CD14-positive monocyte (primary cell): ENCODE measurements at regions not wholly inside any gene's neighbourhood (a gene's known extent, or its start where the extent isn't known, plus 50 kb on each side); places are given as distances from the start of the nearest gene placed in this dataset.
"Not testable (repeated sequence)": the region's sequence is repeated elsewhere in the genome, so short reads cannot be mapped to it uniquely, and the experiment has no call there.

ENCODE experiments used
- DNase-seq, 3 donors: peaks; one replicate each; pipeline ENCODE4 v3.0.0-alpha.2; 2011 to 2022
- H2AFZ ChIP-seq: 2 replicates; pipeline ENCODE4 v1.6.0; 2012; ENCODE audit warnings: mild to moderate bottlenecking, low read depth, low read length, inconsistent platforms; ENCODE audit not compliant: insufficient read depth, poor library complexity, severe bottlenecking
- H3K27ac ChIP-seq, 2 donors: 1 replicate in 1 of 2; 2 replicates in 1 of 2; pipeline ENCODE4 v1.5.1; 2012 to 2013; ENCODE audit warnings: low read length in 2 of 2, control low read depth in 1 of 2, inconsistent platforms in 1 of 2, low read depth in 1 of 2, mild to moderate bottlenecking in 1 of 2
- H3K27me3 ChIP-seq, 2 donors: one replicate each; pipeline versions ENCODE4 v1.6.0 to v1.6.1; 2011 to 2013; ENCODE audit warnings: low read length in 2 of 2; ENCODE audit not compliant: control insufficient read depth in 2 of 2, insufficient read depth in 2 of 2
- H3K36me3 ChIP-seq, 2 donors: replicated peaks in 1 of 2; 1 replicate in 1 of 2; 2 replicates in 1 of 2; pipeline versions ENCODE4 v1.5.1 to v1.6.1; 2012 to 2013; ENCODE audit warnings: low read length in 2 of 2, control low read depth in 1 of 2, inconsistent platforms in 1 of 2, mild to moderate bottlenecking in 1 of 2; ENCODE audit not compliant: insufficient read depth in 2 of 2, control insufficient read depth in 1 of 2
- H3K4me1 ChIP-seq, 2 donors: 1 replicate in 1 of 2; 2 replicates in 1 of 2; pipeline versions ENCODE4 v1.5.1 to v1.6.1; 2012 to 2013; ENCODE audit warnings: low read length in 2 of 2, control low read depth in 1 of 2, inconsistent platforms in 1 of 2, mild to moderate bottlenecking in 1 of 2, moderate library complexity in 1 of 2; ENCODE audit not compliant: insufficient read depth in 2 of 2, control insufficient read depth in 1 of 2
- H3K4me2 ChIP-seq: replicated peaks from 2 replicates; pipeline ENCODE3; 2012; ENCODE audit warnings: low read length, moderate library complexity, mild to moderate bottlenecking; ENCODE audit not compliant: poor library complexity, severe bottlenecking; ENCODE audit errors: extremely low read depth
- H3K4me3 ChIP-seq, 3 experiments: fragments of 200-600 bp in 1 of 3; sonication (generic) in 1 of 3; replicated peaks in 1 of 3; 1 replicate in 2 of 3; 2 replicates in 1 of 3; pipeline ENCODE4 v1.5.1; 2011 to 2013; ENCODE audit warnings: low read length in 3 of 3, mild to moderate bottlenecking in 3 of 3, control low read depth in 2 of 3, low read depth in 2 of 3, inconsistent platforms in 1 of 3, moderate library complexity in 1 of 3
- H3K79me2 ChIP-seq: 2 replicates; pipeline ENCODE4 v1.6.0; 2012; ENCODE audit warnings: mild to moderate bottlenecking, control low read depth, inconsistent platforms, low read length, moderate library complexity; ENCODE audit not compliant: insufficient read depth
- H3K9ac ChIP-seq: 2 replicates; pipeline ENCODE4 v1.6.0; 2017; ENCODE audit warnings: low read length, mild to moderate bottlenecking; ENCODE audit not compliant: insufficient read depth, poor library complexity, severe bottlenecking
- H3K9me3 ChIP-seq, 2 donors: replicated peaks in 1 of 2; 1 replicate in 1 of 2; 2 replicates in 1 of 2; pipeline versions ENCODE4 v1.5.1 to v1.6.1; 2012 to 2013; ENCODE audit warnings: low read length in 2 of 2, control low read depth in 1 of 2; ENCODE audit not compliant: control insufficient read depth in 1 of 2, insufficient read depth in 1 of 2
- H4K20me1 ChIP-seq: 2 replicates; pipeline ENCODE4 v1.6.0; 2012; ENCODE audit warnings: mild to moderate bottlenecking, low read length, control low read depth, moderate library complexity; ENCODE audit not compliant: insufficient read depth
- H3K27ac Mint-ChIP-seq, 7 donors: one replicate each; pipeline ENCODE4 v1.8.0; 2020; ENCODE audit warnings: mild to moderate bottlenecking in 7 of 7, mixed read lengths in 7 of 7, moderate library complexity in 6 of 7, inconsistent platforms in 2 of 7
- H3K27me3 Mint-ChIP-seq, 3 donors: one replicate each; pipeline ENCODE4 v1.8.0; 2021 to 2022; ENCODE audit warnings: low read depth in 3 of 3, mild to moderate bottlenecking in 3 of 3, mixed read lengths in 3 of 3, moderate library complexity in 3 of 3, inconsistent platforms in 1 of 3
- H3K36me3 Mint-ChIP-seq, 2 donors: one replicate each; pipeline ENCODE4 v1.8.0; 2020; ENCODE audit warnings: mixed read lengths in 2 of 2, inconsistent platforms in 1 of 2, mild to moderate bottlenecking in 1 of 2
- H3K4me1 Mint-ChIP-seq: one replicate; pipeline ENCODE4 v1.8.0; 2020; ENCODE audit warnings: mild to moderate bottlenecking, mixed read lengths
- H3K4me3 Mint-ChIP-seq, 2 donors: one replicate each; pipeline ENCODE4 v1.8.0; 2020; ENCODE audit warnings: mild to moderate bottlenecking in 2 of 2, mixed read lengths in 2 of 2, moderate library complexity in 1 of 2
- H3K9me3 Mint-ChIP-seq, 7 donors: one replicate each; pipeline ENCODE4 v1.8.0; 2020 to 2022; ENCODE audit warnings: mixed read lengths in 7 of 7, mild to moderate bottlenecking in 6 of 7, moderate library complexity in 6 of 7, inconsistent platforms in 2 of 7
- WGBS: methylation state at CpG from one replicate; pipeline ENCODE4 v1.1.5; 2013; ENCODE audit warnings: missing lambda C conversion rate; ENCODE audit not compliant: insufficient coverage; 5-methylcytosine and 5-hydroxymethylcytosine counted together
- intact Hi-C, 2 donors: fragments of 100-400 bp; cut with micrococcal nuclease; formaldehyde crosslinking; loops; one replicate each; pipeline versions ENCODE4 v1.15.0 to v1.15.1; 2023
- TF ChIP-seq, protein P1 (sequence below): fragments of 200-600 bp; IDR thresholded peaks from one replicate; pipeline ENCODE4 v1.8.0; 2022; ENCODE audit warnings: antibody characterized with exemption, mild to moderate bottlenecking

DNA sequence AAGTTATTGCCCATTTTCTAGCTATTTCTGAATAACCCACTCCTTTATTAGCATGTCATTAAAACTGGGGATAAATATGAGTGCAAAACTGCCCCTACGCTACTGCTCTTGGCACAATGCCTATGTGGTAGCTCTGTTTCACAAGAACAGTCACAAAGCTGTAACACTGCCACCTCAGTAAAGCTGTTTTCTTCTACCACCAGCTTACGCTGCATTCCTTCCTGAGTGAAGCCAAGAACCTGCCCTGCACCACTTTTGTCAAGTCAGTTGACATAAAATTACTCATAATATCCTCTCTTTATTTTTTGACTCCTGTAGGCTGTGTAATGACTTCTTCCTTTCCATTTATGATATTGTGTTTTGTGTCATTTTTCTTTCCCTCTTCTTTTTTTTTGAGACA, 313.2 kb upstream of the PLGLB1 start:
- peak overlapping the region in 2 of 7 donors; percentile 38 to 67 for H3K27ac Mint-ChIP-seq
- H2AFZ ChIP-seq, H3K9ac ChIP-seq, H3K79me2 ChIP-seq, H3K4me1 Mint-ChIP-seq, DNase-seq, H3K27me3 ChIP-seq, H3K9me3 Mint-ChIP-seq, H3K4me1 ChIP-seq, H3K4me3 ChIP-seq, H3K27ac ChIP-seq, H3K36me3 Mint-ChIP-seq, H3K4me2 ChIP-seq, H3K36me3 ChIP-seq, intact Hi-C loops, H3K27me3 Mint-ChIP-seq, H3K4me3 Mint-ChIP-seq, H4K20me1 ChIP-seq, H3K9me3 ChIP-seq: not testable (repeated sequence)
- no CpG with 5 or more reads among the region's 2 CpGs for WGBS

DNA sequence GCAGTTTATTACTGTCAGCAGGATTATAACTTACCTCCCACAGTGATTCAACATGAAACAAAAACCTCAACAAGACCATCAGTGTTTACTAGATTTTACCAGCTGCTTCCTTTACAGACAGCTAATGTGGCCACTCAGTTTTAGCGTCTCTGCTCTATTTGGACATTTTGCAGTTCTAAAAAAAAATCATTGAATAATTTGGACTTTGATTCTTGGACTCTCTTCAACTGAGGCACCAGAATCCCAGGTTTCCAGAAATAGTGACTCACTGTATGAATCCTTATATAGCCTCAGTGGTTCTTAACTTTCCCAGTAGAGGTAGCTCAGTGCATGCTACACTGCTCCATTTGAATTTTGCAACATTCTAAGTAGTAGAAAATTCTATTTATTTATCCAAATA, 317.4 kb upstream of the PLGLB1 start:
- H2AFZ ChIP-seq, H3K9me3 Mint-ChIP-seq, H3K9ac ChIP-seq, H3K79me2 ChIP-seq, H3K4me1 Mint-ChIP-seq, H3K36me3 Mint-ChIP-seq, H3K9me3 ChIP-seq, H3K4me3 ChIP-seq, intact Hi-C loops, H3K4me1 ChIP-seq, H3K27ac Mint-ChIP-seq, H4K20me1 ChIP-seq, DNase-seq, H3K27ac ChIP-seq, H3K36me3 ChIP-seq, H3K4me2 ChIP-seq, H3K27me3 Mint-ChIP-seq, H3K4me3 Mint-ChIP-seq, H3K27me3 ChIP-seq: not testable (repeated sequence)
- WGBS = no CpG with 5 or more reads among the region's 1 CpG

DNA sequence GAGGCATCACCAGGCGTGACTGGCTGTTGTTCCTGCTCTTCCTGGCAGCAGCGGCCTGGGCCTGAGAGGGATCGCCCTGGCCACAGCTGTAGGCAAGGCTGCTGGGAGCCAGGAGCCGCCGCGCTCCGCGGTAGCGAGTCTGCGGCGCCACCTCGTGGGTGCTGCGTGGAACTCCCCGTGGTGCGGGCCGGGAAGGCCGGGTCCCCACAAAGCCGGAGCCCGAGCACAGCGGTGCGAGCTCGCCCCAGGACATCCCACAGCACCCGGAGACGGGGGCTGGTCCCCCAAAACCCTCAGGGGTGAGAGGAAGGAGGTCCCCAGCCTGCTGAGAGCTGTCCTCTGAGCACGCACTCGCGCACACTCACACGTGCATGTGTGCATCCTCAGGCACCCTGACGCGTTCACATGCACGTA, 320.0 kb upstream of the PLGLB1 start:
- H3K4me3 ChIP-seq, H3K9me3 Mint-ChIP-seq, H3K9ac ChIP-seq, intact Hi-C loops, H3K27ac Mint-ChIP-seq, H3K36me3 Mint-ChIP-seq, H3K27me3 Mint-ChIP-seq, H4K20me1 ChIP-seq, H2AFZ ChIP-seq, H3K9me3 ChIP-seq, H3K79me2 ChIP-seq, H3K4me1 ChIP-seq, H3K36me3 ChIP-seq, H3K4me3 Mint-ChIP-seq, H3K4me1 Mint-ChIP-seq, H3K27ac ChIP-seq, H3K27me3 ChIP-seq, H3K4me2 ChIP-seq: not testable (repeated sequence)
- DNase-seq = peak; percentile 21 to 56 (median 55)
- WGBS = 55% methylated on average over 13 of the region's 31 CpGs
- TF ChIP-seq, protein P1, sequence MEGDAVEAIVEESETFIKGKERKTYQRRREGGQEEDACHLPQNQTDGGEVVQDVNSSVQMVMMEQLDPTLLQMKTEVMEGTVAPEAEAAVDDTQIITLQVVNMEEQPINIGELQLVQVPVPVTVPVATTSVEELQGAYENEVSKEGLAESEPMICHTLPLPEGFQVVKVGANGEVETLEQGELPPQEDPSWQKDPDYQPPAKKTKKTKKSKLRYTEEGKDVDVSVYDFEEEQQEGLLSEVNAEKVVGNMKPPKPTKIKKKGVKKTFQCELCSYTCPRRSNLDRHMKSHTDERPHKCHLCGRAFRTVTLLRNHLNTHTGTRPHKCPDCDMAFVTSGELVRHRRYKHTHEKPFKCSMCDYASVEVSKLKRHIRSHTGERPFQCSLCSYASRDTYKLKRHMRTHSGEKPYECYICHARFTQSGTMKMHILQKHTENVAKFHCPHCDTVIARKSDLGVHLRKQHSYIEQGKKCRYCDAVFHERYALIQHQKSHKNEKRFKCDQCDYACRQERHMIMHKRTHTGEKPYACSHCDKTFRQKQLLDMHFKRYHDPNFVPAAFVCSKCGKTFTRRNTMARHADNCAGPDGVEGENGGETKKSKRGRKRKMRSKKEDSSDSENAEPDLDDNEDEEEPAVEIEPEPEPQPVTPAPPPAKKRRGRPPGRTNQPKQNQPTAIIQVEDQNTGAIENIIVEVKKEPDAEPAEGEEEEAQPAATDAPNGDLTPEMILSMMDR = peak; percentile 63

DNA sequence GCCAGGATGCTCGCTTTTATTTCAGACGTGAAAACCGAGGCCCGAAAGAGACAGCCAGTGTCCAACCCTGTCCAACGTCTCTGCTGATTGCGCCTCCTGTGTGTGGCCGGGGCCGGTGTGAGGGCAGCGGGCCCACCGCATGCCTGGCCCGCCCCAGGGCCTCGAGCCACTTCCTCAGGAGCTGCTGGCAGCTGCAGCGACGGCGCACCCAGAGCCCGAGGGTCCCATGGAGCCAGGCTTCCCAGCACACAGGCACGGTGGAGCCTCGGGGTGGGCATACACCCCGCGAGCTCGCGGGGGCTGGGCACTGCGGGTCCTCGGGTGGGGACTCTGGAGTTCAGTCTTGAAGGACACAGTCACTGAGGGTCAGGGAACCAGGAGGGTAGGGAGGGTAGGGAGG, 320.5 kb upstream of the PLGLB1 start:
- H3K4me1 ChIP-seq, H2AFZ ChIP-seq, H3K36me3 Mint-ChIP-seq, H3K27ac ChIP-seq, H3K4me3 ChIP-seq, H3K9ac ChIP-seq, DNase-seq, H3K4me3 Mint-ChIP-seq, H3K36me3 ChIP-seq, H3K4me1 Mint-ChIP-seq, H3K79me2 ChIP-seq, intact Hi-C loops, H3K9me3 Mint-ChIP-seq, H4K20me1 ChIP-seq, H3K27me3 ChIP-seq, H3K4me2 ChIP-seq, H3K27me3 Mint-ChIP-seq, H3K9me3 ChIP-seq, H3K27ac Mint-ChIP-seq: not testable (repeated sequence)
- 95% methylated on average over 4 of the region's 24 CpGs for WGBS
